Panc1 (cell line): ENCODE measurements at regions not wholly inside any gene's neighbourhood (a gene's known extent, or its start where the extent isn't known, plus 50 kb on each side); places are given as distances from the start of the nearest gene placed in this dataset.

Experiments
- ATAC-seq: fragments of 200-7000 bp; cut with Tn5 transposase; 2 replicates; pipeline ENCODE4 v1.9.1; 2020; ENCODE audit warnings: mild to moderate bottlenecking, moderate library complexity
- BruUV-seq: library from RNA; stranded (reverse); fragments of 400-500 nt; replicated peaks from 2 replicates; lab custom pipeline; 2021; lab: Mats Ljungman, UMichigan
- CTCF ChIA-PET: fragments of 300-600 bp; sonication (Branson Sonifier 250); formaldehyde crosslinking; loops from one replicate; lab custom pipeline; 2022; ENCODE audit warnings: antibody characterized with exemption; lab: Charles Lee
- POLR2A ChIA-PET: fragments of 300-600 bp; sonication (Branson Sonifier 250); formaldehyde crosslinking; loops from one replicate; lab custom pipeline; 2022; ENCODE audit warnings: antibody characterized with exemption; lab: Charles Lee
- DNase-seq: peaks from one replicate; pipeline ENCODE4 v3.0.0-alpha.2; 2010; ENCODE audit warnings: low read depth, low spot score
- H3K27ac ChIP-seq: 2 replicates; pipeline ENCODE4 v1.5.1; 2011; ENCODE audit warnings: mild to moderate bottlenecking, low read length, inconsistent platforms
- H3K27me3 ChIP-seq: fragments of 200-500 bp; sonication (Bioruptor generic); 2 replicates; pipeline ENCODE4 v1.6.0; 2014; ENCODE audit warnings: low read length, inconsistent platforms; ENCODE audit not compliant: control insufficient read depth, insufficient read depth
- H3K36me3 ChIP-seq: fragments of 200-500 bp; sonication (Bioruptor generic); 2 replicates; pipeline ENCODE4 v1.5.1; 2014; ENCODE audit warnings: inconsistent platforms, mild to moderate bottlenecking, low read length, moderate library complexity; ENCODE audit not compliant: control insufficient read depth, insufficient read depth
- H3K4me1 ChIP-seq: 2 replicates; pipeline ENCODE4 v1.5.1; 2011; ENCODE audit warnings: inconsistent platforms, mild to moderate bottlenecking, low read length, moderate library complexity; ENCODE audit not compliant: control insufficient read depth, insufficient read depth
- H3K4me3 ChIP-seq, 2 experiments: 2 replicates each; pipeline ENCODE4 v1.5.1; 2011 to 2012; ENCODE audit warnings: low read depth in 2 of 2, low read length in 2 of 2, mild to moderate bottlenecking in 2 of 2, inconsistent platforms in 1 of 2, moderate library complexity in 1 of 2
- H3K9me3 ChIP-seq: fragments of 200-500 bp; sonication (Bioruptor generic); 2 replicates; pipeline ENCODE4 v1.5.1; 2014; ENCODE audit warnings: low read depth, mild to moderate bottlenecking, inconsistent platforms, low read length, moderate library complexity; ENCODE audit not compliant: control insufficient read depth, insufficient read depth
- POLR2AphosphoS5 ChIP-seq: IDR thresholded peaks from 2 replicates; pipeline ENCODE4 v1.6.1; 2012; ENCODE audit warnings: mild to moderate bottlenecking, low read depth, low read length, moderate library complexity
- REST ChIP-seq, 2 experiments: IDR thresholded peaks; 2 replicates each; pipeline ENCODE4 v1.6.1; 2011 to 2012; ENCODE audit warnings: low read depth in 2 of 2, control low read depth in 1 of 2, low read length in 1 of 2, mild to moderate bottlenecking in 1 of 2, moderate library complexity in 1 of 2; ENCODE audit not compliant: insufficient read depth in 1 of 2
- SIN3A ChIP-seq: IDR thresholded peaks from 2 replicates; pipeline ENCODE4 v1.6.1; 2012; ENCODE audit warnings: low read depth, mild to moderate bottlenecking, low read length, moderate library complexity, borderline replicate concordance; ENCODE audit not compliant: insufficient read depth
- TCF7L2 ChIP-seq: IDR thresholded peaks from 2 replicates; pipeline ENCODE4 v1.6.1; 2011; ENCODE audit warnings: mild to moderate bottlenecking, low read depth, low read length, inconsistent platforms
- in situ Hi-C: cut with HindIII; loops from 2 replicates; pipeline ENCODE4 v1.10.0; 2016; ENCODE audit warnings: low sequenced_read_pairs, low pct_unique_long_range_greater_than_20kb
- intact Hi-C: fragments of 100-400 bp; cut with micrococcal nuclease; formaldehyde crosslinking; loops from one replicate; pipeline ENCODE4 v1.10.0; 2022; ENCODE audit not compliant: unreplicated experiment
- TF ChIP-seq, protein P1 (sequence below): fragments of 450-650 bp; IDR thresholded peaks from 2 replicates; pipeline ENCODE4 v1.5.1; 2017; ENCODE audit warnings: mild to moderate bottlenecking

GRCh38 chr9:111120526-111120925 lies 82.3 kb upstream of the LPAR1 start:
- ATAC-seq (no peak), DNase-seq (no peak)
- Histone ChIP-seq H3K36me3 (no peaks in the 10 kb centered on the region), H3K27ac (no peak overlapping the region), H3K27me3 (no peaks in the 10 kb centered on the region), H3K4me3 (no peak overlapping the region), H3K9me3 (no peaks in the 10 kb centered on the region), H3K4me1 (no peaks in the 10 kb centered on the region)
- intact Hi-C loops (no loop called here), in situ Hi-C loops (no loop called here)
- ChIA-PET CTCF (no interaction called here), POLR2A (no interaction called here)
- BruUV-seq: no TSS peak
- TF ChIP-seq, protein P1, sequence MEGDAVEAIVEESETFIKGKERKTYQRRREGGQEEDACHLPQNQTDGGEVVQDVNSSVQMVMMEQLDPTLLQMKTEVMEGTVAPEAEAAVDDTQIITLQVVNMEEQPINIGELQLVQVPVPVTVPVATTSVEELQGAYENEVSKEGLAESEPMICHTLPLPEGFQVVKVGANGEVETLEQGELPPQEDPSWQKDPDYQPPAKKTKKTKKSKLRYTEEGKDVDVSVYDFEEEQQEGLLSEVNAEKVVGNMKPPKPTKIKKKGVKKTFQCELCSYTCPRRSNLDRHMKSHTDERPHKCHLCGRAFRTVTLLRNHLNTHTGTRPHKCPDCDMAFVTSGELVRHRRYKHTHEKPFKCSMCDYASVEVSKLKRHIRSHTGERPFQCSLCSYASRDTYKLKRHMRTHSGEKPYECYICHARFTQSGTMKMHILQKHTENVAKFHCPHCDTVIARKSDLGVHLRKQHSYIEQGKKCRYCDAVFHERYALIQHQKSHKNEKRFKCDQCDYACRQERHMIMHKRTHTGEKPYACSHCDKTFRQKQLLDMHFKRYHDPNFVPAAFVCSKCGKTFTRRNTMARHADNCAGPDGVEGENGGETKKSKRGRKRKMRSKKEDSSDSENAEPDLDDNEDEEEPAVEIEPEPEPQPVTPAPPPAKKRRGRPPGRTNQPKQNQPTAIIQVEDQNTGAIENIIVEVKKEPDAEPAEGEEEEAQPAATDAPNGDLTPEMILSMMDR: no peak
- no peak for TF ChIP-seq POLR2AphosphoS5
- TF ChIP-seq SIN3A: no peak
- TF ChIP-seq REST (IDR thresholded peaks at IDR 0.05; ENCODE audit: insufficient read depth in 1 of 2, low read depth in 2 of 2, low read length in 1 of 2): no peak
- TF ChIP-seq TCF7L2: no peak

DNA sequence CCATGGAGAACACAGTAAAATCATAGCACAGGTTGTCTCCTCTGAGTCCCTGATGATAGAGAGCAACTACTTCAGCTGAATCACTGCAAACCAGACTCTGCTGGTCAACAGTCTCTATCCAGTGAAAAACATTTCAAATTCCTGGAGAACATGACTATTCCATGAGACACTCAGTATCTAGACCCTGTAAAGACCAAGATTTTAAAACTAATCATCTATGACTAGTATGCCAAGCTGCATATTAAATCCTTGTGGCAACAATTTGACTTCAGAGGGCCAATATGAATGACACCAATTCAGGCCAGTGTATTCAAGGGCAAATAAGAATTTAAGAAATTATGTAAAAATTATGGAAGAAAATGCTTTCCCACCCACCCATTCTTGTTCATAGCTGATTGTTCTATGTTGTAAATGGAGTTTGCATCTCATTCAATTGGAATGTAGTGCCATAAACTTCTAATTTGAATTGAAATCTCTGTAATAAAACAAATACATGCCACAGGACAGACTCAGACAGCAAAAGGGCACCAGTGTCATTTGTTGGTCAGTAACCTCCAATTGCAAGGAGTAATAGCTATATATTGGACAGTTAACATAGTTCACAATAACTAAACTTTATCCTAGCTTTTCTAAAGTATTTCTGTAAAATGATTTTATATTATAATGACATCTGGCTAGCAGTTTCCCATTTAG lies 80.1 kb upstream of the LPAR1 start:
- in situ Hi-C loops (no loop called here), intact Hi-C loops (no loop called here)
- Histone ChIP-seq H3K27me3 (no peaks in the 10 kb centered on the region), H3K9me3 (no peaks in the 10 kb centered on the region), H3K4me1 (no peaks in the 10 kb centered on the region), H3K27ac (no peak overlapping the region), H3K36me3 (no peaks in the 10 kb centered on the region), H3K4me3 (no peak overlapping the region)
- TF ChIP-seq POLR2AphosphoS5 (no peak), SIN3A (no peak), REST (IDR thresholded peaks at IDR 0.05; ENCODE audit: insufficient read depth in 1 of 2, low read depth in 2 of 2, low read length in 1 of 2) (no peak), TCF7L2 (no peak)
- TF ChIP-seq, protein P1: no peak
- DNase-seq (no peak), ATAC-seq (no peak)
- ChIA-PET POLR2A (no interaction called here), CTCF (no interaction called here)
- no TSS peak for BruUV-seq
